ENCODE measurements at regions not wholly inside any gene's neighbourhood (a gene's known extent, or its start where the extent isn't known, plus 50 kb on each side); places are given as distances from the start of the nearest gene placed in this dataset.

GRCh38 chr2:133846476-133846875, 278.2 kb upstream of the NCKAP5 start:
- no peak overlapping the region for H3K4me3 ChIP-seq (ENCODE audit: low read depth, low read length)
- no peak for DNase-seq (ENCODE audit: low read depth)
- no peak for TF ChIP-seq CTCF (IDR thresholded peaks at IDR 0.05; ENCODE audit: insufficient read depth, low read depth, low read length, missing control alignments)

GRCh38 chr2:133847591-133847990, 279.3 kb upstream of the NCKAP5 start:
- H3K4me3 ChIP-seq (ENCODE audit: low read depth, low read length), result no peak overlapping the region
- no peak for DNase-seq (ENCODE audit: low read depth)
- TF ChIP-seq CTCF (IDR thresholded peaks at IDR 0.05; ENCODE audit: insufficient read depth, low read depth, low read length, missing control alignments), result no peak

GRCh38 chr2:133848111-133848649, 279.9 kb upstream of the NCKAP5 start:
- no peak for TF ChIP-seq CTCF (IDR thresholded peaks at IDR 0.05; ENCODE audit: insufficient read depth, low read depth, low read length, missing control alignments)
- no peak overlapping the region for H3K4me3 ChIP-seq (ENCODE audit: low read depth, low read length)
- no peak for DNase-seq (ENCODE audit: low read depth)

GRCh38 chr2:133849341-133849740, 281.1 kb upstream of the NCKAP5 start:
- no peak for DNase-seq (ENCODE audit: low read depth)
- TF ChIP-seq CTCF (IDR thresholded peaks at IDR 0.05; ENCODE audit: insufficient read depth, low read depth, low read length, missing control alignments), result no peak
- no peak overlapping the region for H3K4me3 ChIP-seq (ENCODE audit: low read depth, low read length)

- TF ChIP-seq CTCF (IDR thresholded peaks at IDR 0.05; ENCODE audit: insufficient read depth, low read depth, low read length, missing control alignments), result no peak
- no peak overlapping the region for H3K4me3 ChIP-seq (ENCODE audit: low read depth, low read length)
- DNase-seq (ENCODE audit: low read depth), result no peak
These were observed 286.4 kb upstream of the NCKAP5 start for GRCh38 chr2:133854603-133855200.

- H3K4me3 ChIP-seq (ENCODE audit: low read depth, low read length), result no peak overlapping the region
- no peak for DNase-seq (ENCODE audit: low read depth)
- no peak for TF ChIP-seq CTCF (IDR thresholded peaks at IDR 0.05; ENCODE audit: insufficient read depth, low read depth, low read length, missing control alignments)
These were observed 287.3 kb upstream of the NCKAP5 start for GRCh38 chr2:133855526-133855925.

GRCh38 chr2:133856678-133857077, 288.4 kb upstream of the NCKAP5 start:
- DNase-seq (ENCODE audit: low read depth), result no peak
- no peak overlapping the region for H3K4me3 ChIP-seq (ENCODE audit: low read depth, low read length)
- no peak for TF ChIP-seq CTCF (IDR thresholded peaks at IDR 0.05; ENCODE audit: insufficient read depth, low read depth, low read length, missing control alignments)

All from GM12865 (cell line).